Retinal pigment epithelial cell (primary cell): ENCODE measurements at regions not wholly inside any gene's neighbourhood (a gene's known extent, or its start where the extent isn't known, plus 50 kb on each side); places are given as distances from the start of the nearest gene placed in this dataset.

Experiments
- DNase-seq: peaks from one replicate; pipeline ENCODE4 v3.0.0-alpha.2; 2010; ENCODE audit warnings: low read depth
- H3K4me3 ChIP-seq: 2 replicates; pipeline ENCODE4 v1.5.1; 2011; ENCODE audit warnings: mild to moderate bottlenecking, low read length, control low read depth, moderate library complexity
- TF ChIP-seq, protein P1 (sequence below): conservative IDR thresholded peaks from 2 replicates; pipeline ENCODE4 v1.5.1; 2011; ENCODE audit warnings: low read depth, low read length, control low read depth, inconsistent platforms

GRCh38 chr2:152974146-152974545 lies 255.7 kb downstream of the ARL6IP6 start:
- H3K4me3 ChIP-seq, result no peak overlapping the region
- TF ChIP-seq, protein P1, sequence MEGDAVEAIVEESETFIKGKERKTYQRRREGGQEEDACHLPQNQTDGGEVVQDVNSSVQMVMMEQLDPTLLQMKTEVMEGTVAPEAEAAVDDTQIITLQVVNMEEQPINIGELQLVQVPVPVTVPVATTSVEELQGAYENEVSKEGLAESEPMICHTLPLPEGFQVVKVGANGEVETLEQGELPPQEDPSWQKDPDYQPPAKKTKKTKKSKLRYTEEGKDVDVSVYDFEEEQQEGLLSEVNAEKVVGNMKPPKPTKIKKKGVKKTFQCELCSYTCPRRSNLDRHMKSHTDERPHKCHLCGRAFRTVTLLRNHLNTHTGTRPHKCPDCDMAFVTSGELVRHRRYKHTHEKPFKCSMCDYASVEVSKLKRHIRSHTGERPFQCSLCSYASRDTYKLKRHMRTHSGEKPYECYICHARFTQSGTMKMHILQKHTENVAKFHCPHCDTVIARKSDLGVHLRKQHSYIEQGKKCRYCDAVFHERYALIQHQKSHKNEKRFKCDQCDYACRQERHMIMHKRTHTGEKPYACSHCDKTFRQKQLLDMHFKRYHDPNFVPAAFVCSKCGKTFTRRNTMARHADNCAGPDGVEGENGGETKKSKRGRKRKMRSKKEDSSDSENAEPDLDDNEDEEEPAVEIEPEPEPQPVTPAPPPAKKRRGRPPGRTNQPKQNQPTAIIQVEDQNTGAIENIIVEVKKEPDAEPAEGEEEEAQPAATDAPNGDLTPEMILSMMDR, result no peak
- no peak for DNase-seq

GRCh38 chr2:152971685-152972084 lies 253.3 kb downstream of the ARL6IP6 start:
- H3K4me3 ChIP-seq, result no peak overlapping the region
- no peak for DNase-seq
- TF ChIP-seq, protein P1, result no peak

DNA sequence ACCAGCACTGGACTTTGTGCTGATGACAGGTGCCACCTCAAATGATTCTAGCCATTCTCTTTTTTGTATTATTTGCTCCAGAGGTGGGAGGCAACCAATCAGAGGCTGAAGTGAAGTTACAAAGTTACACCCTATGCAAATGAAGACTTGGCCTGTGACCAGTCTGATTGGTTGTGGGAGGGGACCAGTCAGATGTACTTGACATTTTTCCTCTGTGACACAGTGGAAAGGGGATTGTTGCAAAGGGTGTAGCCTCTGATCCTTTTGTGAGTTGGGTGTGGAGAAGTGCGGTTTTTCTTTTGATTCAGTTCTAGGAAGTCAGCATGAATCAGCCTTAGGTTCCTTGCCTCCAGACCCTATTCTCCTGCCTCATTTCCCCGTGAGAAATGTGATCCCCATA lies 244.0 kb downstream of the ARL6IP6 start:
- DNase-seq, result no peak
- TF ChIP-seq, protein P1, result no peak

GRCh38 chr2:152961351-152961750 lies 242.9 kb downstream of the ARL6IP6 start:
- no peak overlapping the region for H3K4me3 ChIP-seq
- no peak for DNase-seq
- TF ChIP-seq, protein P1, result no peak

More for the DNA sequence above, 244.0 kb downstream of the ARL6IP6 start:
- no peak overlapping the region for H3K4me3 ChIP-seq

GRCh38 chr2:152950126-152950525 lies 231.7 kb downstream of the ARL6IP6 start:
- DNase-seq, result peak; percentile 2
- no peak overlapping the region for H3K4me3 ChIP-seq
- TF ChIP-seq, protein P1, result no peak

DNA sequence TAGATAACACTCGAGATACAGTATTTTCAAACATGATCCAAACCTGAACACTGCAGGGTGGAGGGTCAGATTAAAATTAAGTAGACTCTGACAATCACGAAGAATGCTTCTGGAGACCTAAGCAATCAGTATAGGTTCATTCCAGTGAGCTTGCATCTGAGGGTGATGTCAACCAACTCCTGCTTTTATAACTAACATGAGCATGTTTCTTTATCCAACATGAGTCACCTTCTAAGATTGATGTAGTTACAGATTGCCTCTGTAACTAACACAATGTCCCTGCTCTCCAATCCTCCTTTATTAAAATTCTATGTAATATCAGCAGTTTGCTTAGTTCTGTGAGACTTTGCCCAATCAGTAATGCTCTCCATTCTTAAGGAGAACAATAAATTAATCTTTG lies 225.7 kb downstream of the ARL6IP6 start:
- DNase-seq, result no peak
- TF ChIP-seq, protein P1, result no peak
- H3K4me3 ChIP-seq, result no peak overlapping the region

- H3K4me3 ChIP-seq, result no peak overlapping the region
- TF ChIP-seq, protein P1, result no peak
- no peak for DNase-seq
Measured at GRCh38 chr2:152942940-152943440, 224.6 kb downstream of the ARL6IP6 start.
